B cell (primary cell): ENCODE measurements at regions not wholly inside any gene's neighbourhood (a gene's known extent, or its start where the extent isn't known, plus 50 kb on each side); places are given as distances from the start of the nearest gene placed in this dataset.

Experiments used
- ATAC-seq: fragments of 200-7000 bp; cut with Tn5 transposase; one replicate; pipeline ENCODE4 v1.10.0; 2021; ENCODE audit warnings: low read depth, mild to moderate bottlenecking, moderate number of reproducible peaks, moderate library complexity
- CTCF ChIA-PET: fragments of 350-600 bp; sonication (Branson Sonifier 250); formaldehyde crosslinking; loops from one replicate; lab custom pipeline; 2021; ENCODE audit warnings: antibody characterized with exemption, inconsistent platforms; lab: Charles Lee
- POLR2A ChIA-PET: fragments of 350-600 bp; sonication (Branson Sonifier 250); formaldehyde crosslinking; loops from one replicate; lab custom pipeline; 2021; ENCODE audit warnings: antibody characterized with exemption; lab: Charles Lee
- DNase-seq: peaks from one replicate; pipeline ENCODE4 v3.0.0; 2013
- H2AFZ ChIP-seq: 2 replicates; pipeline ENCODE4 v1.6.1; 2012; ENCODE audit warnings: mild to moderate bottlenecking, low read depth, low read length; ENCODE audit not compliant: insufficient read depth, poor library complexity, severe bottlenecking
- H3K27ac ChIP-seq, 2 donors: 1 replicate in 1 of 2; 2 replicates in 1 of 2; pipeline ENCODE4 v1.5.1; 2012 to 2013; ENCODE audit warnings: low read length in 2 of 2, mild to moderate bottlenecking in 2 of 2, moderate library complexity in 1 of 2
- H3K27me3 ChIP-seq, 4 experiments: fragments of 200-600 bp in 1 of 4; sonication (generic) in 1 of 4; replicated peaks in 1 of 4; 1 replicate in 2 of 4; 2 replicates in 2 of 4; pipeline versions ENCODE4 v1.6.1 to v1.7.0; 2013 to 2016; ENCODE audit warnings: low read length in 3 of 4, mild to moderate bottlenecking in 2 of 4, mixed read lengths in 1 of 4, moderate library complexity in 1 of 4; ENCODE audit not compliant: insufficient read depth in 4 of 4, control insufficient read depth in 3 of 4; ENCODE audit errors: control extremely low read depth in 1 of 4
- H3K36me3 ChIP-seq, 2 experiments: replicated peaks in 1 of 2; 1 replicate in 1 of 2; 2 replicates in 1 of 2; pipeline versions ENCODE4 v1.6.1 to v1.7.1; 2013; ENCODE audit warnings: low read length in 1 of 2; ENCODE audit not compliant: insufficient read depth in 2 of 2, control insufficient read depth in 1 of 2; ENCODE audit errors: control extremely low read depth in 1 of 2, extremely low read depth in 1 of 2
- H3K4me1 ChIP-seq, 2 donors: fragments of 200-600 bp in 1 of 2; sonication (generic) in 1 of 2; 1 replicate in 1 of 2; 2 replicates in 1 of 2; pipeline versions ENCODE4 v1.5.1 to v1.6.1; 2013 to 2017; ENCODE audit warnings: low read length in 2 of 2; ENCODE audit not compliant: control insufficient read depth in 2 of 2, insufficient read depth in 2 of 2
- H3K4me2 ChIP-seq: replicated peaks from 2 replicates; pipeline ENCODE3; 2012; ENCODE audit warnings: mild to moderate bottlenecking, low read depth, low read length; ENCODE audit not compliant: poor library complexity, severe bottlenecking
- H3K4me3 ChIP-seq, 5 experiments: fragments of 200-600 bp in 1 of 5; sonication (generic) in 1 of 5; 1 replicate in 3 of 5; 2 replicates in 2 of 5; pipeline versions ENCODE4 v1.5.1 to v1.7.0; 2011 to 2016; ENCODE audit warnings: low read length in 4 of 5, mild to moderate bottlenecking in 4 of 5, low read depth in 2 of 5, control low read depth in 1 of 5, moderate library complexity in 1 of 5; ENCODE audit not compliant: insufficient read depth in 1 of 5; ENCODE audit errors: control extremely low read depth in 1 of 5, extremely low read depth in 1 of 5
- H3K79me2 ChIP-seq: fragments of 200-600 bp; sonication (generic); one replicate; pipeline ENCODE4 v1.6.0; 2016; ENCODE audit warnings: low read length; ENCODE audit not compliant: control insufficient read depth, insufficient read depth
- H3K9ac ChIP-seq: fragments of 200-600 bp; sonication (generic); 2 replicates; pipeline ENCODE4 v1.6.1; 2017; ENCODE audit warnings: mild to moderate bottlenecking, low read length, moderate library complexity
- H3K9me3 ChIP-seq, 3 donors: one replicate each; pipeline versions ENCODE4 v1.6.1 to v1.7.1; 2013; ENCODE audit warnings: low read length in 2 of 3; ENCODE audit not compliant: control insufficient read depth in 2 of 3, insufficient read depth in 1 of 3; ENCODE audit errors: control extremely low read depth in 1 of 3
- H4K20me1 ChIP-seq: 2 replicates; pipeline ENCODE4 v1.6.0; 2012; ENCODE audit warnings: mild to moderate bottlenecking, low read length; ENCODE audit not compliant: insufficient read depth, control insufficient read depth, poor library complexity, severe bottlenecking
- H3K27ac Mint-ChIP-seq: one replicate; pipeline ENCODE4 v1.8.0; 2021; ENCODE audit warnings: mixed read lengths
- H3K27me3 Mint-ChIP-seq: one replicate; pipeline ENCODE4 v1.8.0; 2021; ENCODE audit warnings: mixed read lengths
- H3K4me1 Mint-ChIP-seq: one replicate; pipeline ENCODE4 v1.8.0; 2021; ENCODE audit warnings: mixed read lengths
- H3K4me3 Mint-ChIP-seq: one replicate; pipeline ENCODE4 v1.8.0; 2021; ENCODE audit warnings: mixed read lengths
- H3K9me3 Mint-ChIP-seq: one replicate; pipeline ENCODE4 v1.8.0; 2022; ENCODE audit warnings: mixed read lengths; ENCODE audit not compliant: insufficient read depth
- CTCF ChIP-seq: fragments of 200-600 bp; IDR thresholded peaks from one replicate; pipeline ENCODE4 v1.8.0; 2022; ENCODE audit warnings: antibody characterized with exemption, mild to moderate bottlenecking
- EZH2 ChIP-seq: IDR thresholded peaks from 2 replicates; pipeline ENCODE4 v1.6.1; 2012; ENCODE audit warnings: borderline replicate concordance, low read depth, mild to moderate bottlenecking, moderate library complexity, low read length; ENCODE audit not compliant: insufficient read depth, poor library complexity, severe bottlenecking
- WGBS: methylation state at CpG from one replicate; pipeline ENCODE4 v1.1.5; 2013; ENCODE audit warnings: missing lambda C conversion rate; ENCODE audit not compliant: insufficient coverage; 5-methylcytosine and 5-hydroxymethylcytosine counted together
- intact Hi-C: fragments of 100-400 bp; cut with micrococcal nuclease; formaldehyde crosslinking; loops from one replicate; pipeline ENCODE4 v1.10.0; 2022

- no peak overlapping the region for H2AFZ ChIP-seq
- no peaks in the 10 kb centered on the region for H4K20me1 ChIP-seq
- no peaks in the 10 kb centered on the region for H3K79me2 ChIP-seq
- Mint-ChIP-seq H3K27me3 (peaks cover 11% of the 10 kb centered on the region), H3K4me1 (no peaks in the 10 kb centered on the region), H3K9me3 (no peaks in the 10 kb centered on the region), H3K27ac (no peak overlapping the region), H3K4me3 (no peak overlapping the region)
- DNase-seq: no peak
- no peak overlapping the region for H3K9ac ChIP-seq
- no peak overlapping the region for H3K4me2 ChIP-seq
- peaks cover 0 to 4% (median 2%) of the 10 kb centered on the region in 3 donors for H3K9me3 ChIP-seq
- no peak overlapping the region for H3K4me3 ChIP-seq
- TF ChIP-seq EZH2 (no peak), CTCF (no peak)
- WGBS: 93% methylated on average over 4 of the region's 6 CpGs
- H3K4me1 ChIP-seq: no peaks in the 10 kb centered on the region
- no peaks in the 10 kb centered on the region for H3K27me3 ChIP-seq
- H3K27ac ChIP-seq: no peak overlapping the region
- ATAC-seq: no peak
- intact Hi-C loops: no loop called here
- ChIA-PET POLR2A (no interaction called here), CTCF (no interaction called here)
- H3K36me3 ChIP-seq: no peaks in the 10 kb centered on the region
Observed at GRCh38 chr16:13823501-13823900, 96.5 kb upstream of the ERCC4 start.

- H2AFZ ChIP-seq: no peak overlapping the region
- DNase-seq (no peak), ATAC-seq (no peak)
- H3K4me1 Mint-ChIP-seq: no peaks in the 10 kb centered on the region
- H3K9me3 ChIP-seq: peaks cover 0 to 4% (median 2%) of the 10 kb centered on the region in 3 donors
- no peaks in the 10 kb centered on the region for H3K4me1 ChIP-seq
- H3K4me2 ChIP-seq: no peak overlapping the region
- H3K27ac Mint-ChIP-seq: no peak overlapping the region
- no peaks in the 10 kb centered on the region for H3K9me3 Mint-ChIP-seq
- ChIA-PET POLR2A (no interaction called here), CTCF (no interaction called here)
- no peak for TF ChIP-seq CTCF
- no peak for TF ChIP-seq EZH2
- intact Hi-C loops: no loop called here
- no peaks in the 10 kb centered on the region for H4K20me1 ChIP-seq
- H3K27ac ChIP-seq: no peak overlapping the region
- no peaks in the 10 kb centered on the region for H3K27me3 ChIP-seq
- 75% methylated on average over 3 of the region's 7 CpGs for WGBS
- H3K79me2 ChIP-seq: no peaks in the 10 kb centered on the region
- H3K4me3 ChIP-seq: no peak overlapping the region
- H3K4me3 Mint-ChIP-seq: no peak overlapping the region
- no peak overlapping the region for H3K9ac ChIP-seq
- peaks cover 21% of the 10 kb centered on the region for H3K27me3 Mint-ChIP-seq
- no peaks in the 10 kb centered on the region for H3K36me3 ChIP-seq
Observed at GRCh38 chr16:13829697-13830299, 90.2 kb upstream of the ERCC4 start.
